Activated CD4-positive, alpha-beta T cell treated with anti-CD3 and anti-CD28 coated beads for 48 hours (primary cell): ENCODE measurements at regions not wholly inside any gene's neighbourhood (a gene's known extent, or its start where the extent isn't known, plus 50 kb on each side); places are given as distances from the start of the nearest gene placed in this dataset.

Experiments
- DNase-seq: peaks from one replicate; pipeline ENCODE4 v3.0.0-alpha.2; 2020

DNA sequence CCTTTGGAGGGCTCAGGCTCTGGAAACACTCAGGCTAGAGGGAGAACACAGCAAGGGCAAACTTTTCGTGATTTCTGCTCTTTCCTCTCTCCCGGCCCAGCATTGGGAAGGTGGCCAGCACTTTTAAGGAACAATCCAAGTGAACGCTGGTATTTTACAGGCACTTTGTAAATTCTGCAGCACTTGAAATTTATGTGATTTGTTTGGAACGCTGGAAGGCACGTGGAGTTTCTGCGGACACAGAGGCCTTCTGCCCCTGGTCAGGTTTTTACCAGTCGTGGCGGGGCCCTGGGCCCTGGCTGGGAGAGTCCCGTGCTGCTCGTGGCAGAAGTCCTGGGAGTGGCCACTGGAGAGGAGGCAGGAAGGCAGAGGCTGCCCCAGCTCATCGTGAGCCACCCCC lies 188.6 kb downstream of the ENGASE start:
- no peak for DNase-seq

DNA sequence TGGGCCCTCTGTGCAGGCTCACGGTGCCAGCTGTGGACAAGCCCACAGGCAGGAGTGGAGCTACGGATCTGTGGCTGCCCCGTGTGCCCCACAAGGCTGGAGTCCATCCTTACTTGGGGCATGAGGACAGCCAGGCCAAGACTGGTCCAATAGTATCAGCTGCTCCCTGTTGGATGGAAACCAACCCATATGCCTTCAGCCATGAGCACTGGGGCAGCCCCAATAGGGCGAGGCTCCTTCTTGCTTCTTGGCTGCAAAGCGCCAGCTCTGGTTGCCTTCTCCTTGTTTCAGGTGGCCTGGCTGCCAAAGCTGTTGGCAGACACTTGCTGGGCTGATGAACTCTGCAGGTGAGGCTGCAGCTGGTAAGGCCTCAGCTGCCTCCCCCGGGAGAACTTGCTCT lies 188.0 kb downstream of the ENGASE start:
- DNase-seq: no peak

GRCh38 chr17:79261355-79262072 lies 186.9 kb downstream of the ENGASE start:
- DNase-seq: no peak

GRCh38 chr17:79258843-79259242 lies 184.2 kb downstream of the ENGASE start:
- no peak for DNase-seq

DNA sequence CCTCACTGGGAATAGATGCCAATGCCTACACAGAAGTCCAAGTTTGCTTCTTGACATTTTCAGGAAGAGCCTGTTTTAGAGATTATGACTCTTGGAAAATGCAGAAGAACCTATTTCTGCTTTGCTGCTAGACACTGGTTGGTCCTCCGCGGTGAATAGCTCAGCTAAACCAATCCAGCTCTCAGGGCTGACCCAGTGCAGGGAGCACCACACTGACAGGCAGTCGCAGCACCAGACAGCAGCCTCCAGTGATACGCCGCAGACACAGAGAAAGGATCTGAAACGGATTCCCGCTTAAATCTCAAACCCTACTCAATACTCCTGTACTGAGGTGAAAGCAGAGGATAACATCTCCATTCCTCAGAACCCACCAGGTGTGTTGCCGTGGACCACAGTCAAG lies 183.4 kb downstream of the ENGASE start:
- DNase-seq: no peak

DNA sequence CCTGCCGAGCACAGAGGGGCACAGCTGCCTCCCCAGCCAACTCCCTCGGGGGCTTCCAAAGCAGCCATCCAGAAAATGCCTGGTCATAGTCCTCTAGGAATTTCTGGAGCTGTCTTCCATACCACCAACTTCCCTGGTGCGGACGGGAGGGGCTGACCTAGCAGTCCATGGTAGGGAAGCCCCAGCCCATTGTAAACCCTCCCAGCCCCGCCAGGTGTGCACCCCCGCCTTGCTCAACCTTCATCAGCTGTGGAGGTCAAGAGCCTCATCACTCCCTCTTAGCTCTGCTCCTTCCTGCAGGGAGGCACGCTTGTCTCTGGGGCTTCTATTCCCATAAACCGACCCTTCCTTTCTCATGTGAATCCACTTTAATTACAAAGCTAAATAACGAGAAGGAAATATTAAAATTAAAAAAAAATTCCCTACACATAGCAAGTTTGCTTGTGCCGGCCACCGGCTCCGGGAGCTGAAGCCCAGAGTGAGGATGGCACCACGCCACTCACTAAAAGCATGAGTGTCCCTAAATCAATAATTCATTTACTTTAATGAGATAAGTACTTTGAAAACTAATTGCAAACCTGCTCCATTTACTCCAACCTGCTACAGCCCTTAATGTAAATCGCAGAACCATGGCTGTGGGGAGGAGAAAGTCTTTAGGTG lies 181.4 kb downstream of the ENGASE start:
- no peak for DNase-seq

GRCh38 chr17:79255456-79255855 lies 180.8 kb downstream of the ENGASE start:
- DNase-seq: no peak

- no peak for DNase-seq
These were observed 180.4 kb downstream of the ENGASE start for GRCh38 chr17:79255046-79255445.

DNA sequence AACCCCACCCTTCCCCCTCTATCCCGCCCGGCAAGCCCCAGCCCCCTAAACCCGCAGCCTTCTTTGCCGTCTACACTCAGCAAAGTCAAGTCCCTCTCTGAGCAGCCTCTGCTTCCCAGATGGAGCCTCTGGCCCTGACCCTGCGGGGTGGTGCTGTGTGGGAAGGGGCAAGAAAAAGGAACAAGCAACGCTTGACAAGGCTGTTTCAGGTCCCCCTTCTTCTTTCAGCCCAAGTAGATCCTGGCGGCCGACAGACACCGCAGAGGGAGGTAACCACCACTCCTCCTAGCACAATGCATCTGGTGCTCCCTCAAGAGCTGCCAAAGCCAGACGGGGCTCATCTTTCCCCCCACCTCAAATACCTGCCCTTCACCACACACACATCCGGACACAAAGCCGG lies 178.3 kb downstream of the ENGASE start:
- DNase-seq: no peak

DNA sequence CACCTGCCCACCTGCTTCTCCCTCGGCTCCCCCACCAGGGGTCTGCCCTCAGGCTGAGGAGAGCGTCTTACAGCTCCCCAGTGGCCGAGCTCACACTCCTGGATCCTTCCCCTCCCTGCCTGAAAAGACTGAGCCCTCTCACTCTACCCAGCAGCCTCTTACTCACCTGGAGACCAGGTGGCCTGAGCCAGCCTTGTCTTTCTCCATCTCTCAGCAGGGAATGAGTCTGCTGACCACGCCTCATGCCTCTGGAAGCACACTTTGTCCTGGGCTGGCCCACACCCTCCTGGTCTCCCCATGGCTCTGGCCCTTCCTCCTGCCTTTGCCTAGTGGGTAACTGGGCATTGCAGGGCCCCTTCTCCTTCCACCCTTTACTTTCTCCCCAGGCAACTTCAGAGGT lies 177.2 kb downstream of the ENGASE start:
- no peak for DNase-seq

- DNase-seq: no peak
These were observed 175.4 kb downstream of the ENGASE start for GRCh38 chr17:79249929-79250521.

DNA sequence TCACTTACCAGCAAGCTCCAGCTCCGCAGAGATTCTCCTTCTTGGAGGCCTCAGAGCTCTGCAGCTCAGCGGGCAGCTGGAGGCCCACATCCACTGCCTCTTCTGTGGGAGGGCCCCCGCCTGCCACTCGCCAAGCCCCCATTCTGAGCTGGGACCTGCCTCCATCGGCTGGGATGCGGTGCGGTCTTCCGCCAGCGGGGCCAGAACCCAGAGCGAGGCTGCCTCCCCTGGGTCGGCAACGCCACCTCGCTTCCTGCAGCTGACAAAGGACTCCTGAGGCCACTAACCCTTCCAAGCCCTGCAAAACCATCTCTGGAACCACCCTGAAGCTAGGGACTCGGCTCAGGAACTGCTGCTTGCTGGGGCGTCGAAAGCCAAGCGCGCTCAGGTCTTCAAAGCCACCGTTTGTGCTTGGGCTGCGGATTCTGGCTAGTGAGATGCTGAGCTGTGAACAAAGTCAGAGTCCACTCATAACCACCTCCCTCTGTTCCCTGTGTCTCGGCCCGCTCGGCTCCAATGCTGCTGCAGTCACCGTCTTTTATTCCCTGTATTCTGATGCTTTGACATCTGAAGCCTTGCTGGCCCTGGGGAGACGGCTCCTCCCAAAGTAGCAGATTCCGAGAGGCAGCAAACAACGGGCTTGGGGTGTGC lies 174.3 kb downstream of the ENGASE start:
- no peak for DNase-seq

DNA sequence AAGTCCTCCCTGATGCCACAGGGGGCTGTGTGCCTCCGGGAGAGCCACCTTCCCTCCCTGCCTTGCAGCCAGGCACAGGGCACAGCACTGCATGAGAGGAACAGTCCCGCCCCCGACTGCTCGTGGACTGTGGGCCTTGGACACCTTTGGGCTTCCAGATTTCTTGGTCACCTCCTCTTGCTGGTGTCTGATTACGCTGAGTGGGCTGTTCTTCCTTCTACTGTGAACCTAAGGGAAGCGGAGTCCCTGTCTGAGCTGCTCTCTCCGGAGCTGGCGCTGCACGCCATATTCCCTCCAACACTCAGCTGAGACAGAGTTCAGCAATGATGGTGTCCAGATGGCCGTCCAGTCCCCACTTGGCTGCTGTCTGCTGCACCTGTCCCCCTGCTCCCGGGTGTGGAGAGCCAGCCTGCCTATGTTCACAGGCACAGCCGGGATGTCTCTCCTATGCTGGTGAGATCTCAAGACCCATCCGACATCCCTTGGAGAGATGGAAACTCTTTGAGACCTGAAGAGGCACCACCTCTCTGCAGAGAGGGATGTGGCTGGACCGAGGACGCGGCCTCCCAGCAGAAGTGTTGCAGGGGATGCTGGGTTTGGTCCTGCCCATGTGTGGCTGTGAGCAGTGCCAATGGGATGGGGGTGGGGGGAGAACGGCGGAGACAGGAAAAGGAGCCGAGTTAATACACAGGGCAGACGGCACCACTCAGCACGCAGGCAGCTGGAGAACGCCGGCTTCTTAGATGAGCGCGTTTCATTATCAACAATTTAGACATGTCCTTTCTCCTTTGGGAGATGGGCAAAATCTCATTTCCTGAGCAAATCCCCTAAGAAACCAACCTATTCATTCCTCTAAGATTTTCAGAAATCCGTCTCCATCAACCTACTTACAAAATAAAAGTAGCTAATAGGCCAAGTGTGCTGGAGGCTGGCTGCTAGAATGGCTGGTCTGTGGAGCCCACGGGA lies 171.9 kb downstream of the ENGASE start:
- DNase-seq: no peak

DNA sequence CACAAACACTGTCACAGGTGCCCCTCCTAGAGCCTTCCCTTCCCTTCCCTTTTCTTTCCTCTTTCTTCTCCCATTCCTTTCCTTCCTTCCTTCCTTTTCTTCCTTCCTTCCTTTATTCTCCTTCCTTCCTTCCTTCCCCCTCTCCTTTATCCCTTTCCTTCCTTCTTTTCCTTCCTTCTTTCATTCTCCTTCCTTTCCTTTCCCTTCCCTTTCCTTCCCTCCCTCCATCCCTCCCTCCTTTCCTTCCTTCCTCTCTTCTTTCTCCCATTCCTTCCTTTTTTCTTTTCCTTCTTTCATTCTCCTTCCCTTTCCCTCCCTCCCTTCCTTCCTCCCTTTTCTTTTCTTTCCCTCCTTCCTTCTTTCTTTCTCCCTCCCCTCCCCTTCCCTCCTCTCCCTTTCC lies 170.0 kb downstream of the ENGASE start:
- DNase-seq: no peak

GRCh38 chr17:79243996-79244395 lies 169.4 kb downstream of the ENGASE start:
- DNase-seq: no peak

- DNase-seq: no peak
These were observed 169.0 kb downstream of the ENGASE start for GRCh38 chr17:79243603-79243990.

- DNase-seq: no peak
These were observed 168.4 kb downstream of the ENGASE start for GRCh38 chr17:79242873-79243602.

GRCh38 chr17:79242393-79242792 lies 167.8 kb downstream of the ENGASE start:
- DNase-seq: no peak

- no peak for DNase-seq
These were observed 167.0 kb downstream of the ENGASE start for GRCh38 chr17:79241616-79242015.

DNA sequence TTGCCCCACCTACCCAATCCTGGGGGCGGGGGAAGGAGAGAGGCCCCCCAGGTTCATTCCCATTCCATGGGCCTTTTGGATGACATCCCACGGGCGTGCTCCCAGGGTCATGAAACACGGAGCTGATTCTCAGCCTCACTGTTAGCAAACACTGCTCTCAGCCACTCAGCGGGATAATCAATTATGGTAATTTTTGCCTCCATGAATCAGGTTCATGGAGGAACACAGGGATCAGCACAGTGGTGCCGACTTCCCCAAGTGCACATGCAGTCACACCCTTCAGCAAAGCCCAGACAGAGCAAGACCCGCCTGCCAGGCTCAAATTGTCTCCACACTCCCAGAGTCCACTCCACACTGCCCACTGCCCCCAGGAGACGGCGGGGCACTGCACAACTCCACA lies 164.6 kb downstream of the ENGASE start:
- DNase-seq: no peak

- no peak for DNase-seq
These were observed 162.9 kb downstream of the ENGASE start for GRCh38 chr17:79237448-79238053.

GRCh38 chr17:79235808-79236207 lies 161.2 kb downstream of the ENGASE start:
- DNase-seq: no peak
